ENCODE measurements at regions not wholly inside any gene's neighbourhood (a gene's known extent, or its start where the extent isn't known, plus 50 kb on each side); places are given as distances from the start of the nearest gene placed in this dataset.

- WGBS, 2 donors, result 77 to 80% methylated on average over 6 of the region's 6 CpGs
- Histone ChIP-seq H3K9me3 (no peaks in the 10 kb centered on the region), H3K4me1 (no peaks in the 10 kb centered on the region), H3K4me3 (no peak overlapping the region), H3K27me3 (no peaks in the 10 kb centered on the region), H3K27ac (no peak overlapping the region), H3K36me3 (no peaks in the 10 kb centered on the region)
- no peak for ATAC-seq
- intact Hi-C loops (cut with DNase I), result no loop called here
- no peak for TF ChIP-seq CTCF (IDR thresholded peaks at IDR 0.05)
- FAIRE-seq, result no peak
- DNase-seq, result no peak
Observed at GRCh38 chr13:21925720-21926119, 254.8 kb downstream of the FGF9 start.

GRCh38 chr13:21929400-21929799 is 258.5 kb downstream of the FGF9 start:
- FAIRE-seq, result no peak
- ATAC-seq, result no peak
- intact Hi-C loops (cut with DNase I), result no loop called here
- DNase-seq, result no peak
- H3K9me3 ChIP-seq, result no peaks in the 10 kb centered on the region
- TF ChIP-seq CTCF (IDR thresholded peaks at IDR 0.05), result no peak
- no peaks in the 10 kb centered on the region for H3K27me3 ChIP-seq
- no peak overlapping the region for H3K27ac ChIP-seq
- H3K4me3 ChIP-seq, result no peak overlapping the region
- 85 to 88% methylated on average over 15 of the region's 15 CpGs for WGBS, 2 donors
- no peaks in the 10 kb centered on the region for H3K36me3 ChIP-seq
- H3K4me1 ChIP-seq, result no peaks in the 10 kb centered on the region

- FAIRE-seq (no peak), DNase-seq (no peak), ATAC-seq (no peak)
- no peak overlapping the region for H3K27ac ChIP-seq
- H3K4me1 ChIP-seq, result no peaks in the 10 kb centered on the region
- intact Hi-C loops (cut with DNase I), result no loop called here
- H3K4me3 ChIP-seq, result no peak overlapping the region
- H3K9me3 ChIP-seq, result no peaks in the 10 kb centered on the region
- WGBS, 2 donors, result 56 to 58% methylated on average over 6 of the region's 6 CpGs
- H3K36me3 ChIP-seq, result no peaks in the 10 kb centered on the region
- H3K27me3 ChIP-seq, result no peaks in the 10 kb centered on the region
- no peak for TF ChIP-seq CTCF (IDR thresholded peaks at IDR 0.05)
Observed at GRCh38 chr13:21930536-21930935, 259.7 kb downstream of the FGF9 start.

- Histone ChIP-seq H3K9me3 (no peaks in the 10 kb centered on the region), H3K4me3 (no peak overlapping the region), H3K27ac (no peak overlapping the region), H3K4me1 (no peaks in the 10 kb centered on the region), H3K27me3 (no peaks in the 10 kb centered on the region), H3K36me3 (no peaks in the 10 kb centered on the region)
- DNase-seq (no peak), FAIRE-seq (no peak), ATAC-seq (no peak)
- intact Hi-C loops (cut with DNase I), result no loop called here
- no peak for TF ChIP-seq CTCF (IDR thresholded peaks at IDR 0.05)
- 47 to 57% methylated on average over 2 of the region's 2 CpGs for WGBS, 2 donors
Observed at GRCh38 chr13:21932578-21932977, 261.7 kb downstream of the FGF9 start.

- intact Hi-C loops (cut with DNase I), result no loop called here
- WGBS, 2 donors, result 54 to 68% methylated on average over 6 of the region's 6 CpGs
- FAIRE-seq (no peak), DNase-seq (no peak), ATAC-seq (no peak)
- H3K27me3 ChIP-seq, result no peaks in the 10 kb centered on the region
- H3K36me3 ChIP-seq, result no peaks in the 10 kb centered on the region
- H3K27ac ChIP-seq, result no peak overlapping the region
- H3K9me3 ChIP-seq, result no peaks in the 10 kb centered on the region
- no peaks in the 10 kb centered on the region for H3K4me1 ChIP-seq
- no peak for TF ChIP-seq CTCF (IDR thresholded peaks at IDR 0.05)
- no peak overlapping the region for H3K4me3 ChIP-seq
Observed at GRCh38 chr13:21932996-21933395, 262.1 kb downstream of the FGF9 start.
